ENCODE measurements at regions not wholly inside any gene's neighbourhood (a gene's known extent, or its start where the extent isn't known, plus 50 kb on each side); places are given as distances from the start of the nearest gene placed in this dataset.

GRCh38 chr5:158153508-158153907 lies 294.6 kb upstream of the CLINT1 start:
- FAIRE-seq: no peak
- DNase-seq (ENCODE audit: insufficient read length): no peak
- TF ChIP-seq TAF1 (IDR thresholded peaks at IDR 0.05; ENCODE audit: borderline replicate concordance, low read depth, low read length): no peak
- TF ChIP-seq POLR2A (IDR thresholded peaks at IDR 0.05; ENCODE audit: low read depth, low read length): no peak
- TF ChIP-seq POLR2AphosphoS5 (IDR thresholded peaks at IDR 0.05; ENCODE audit: low read depth, low read length): no peak

- no peak for DNase-seq (ENCODE audit: insufficient read length)
- no peak for TF ChIP-seq POLR2A (IDR thresholded peaks at IDR 0.05; ENCODE audit: low read depth, low read length)
- no peak for TF ChIP-seq POLR2AphosphoS5 (IDR thresholded peaks at IDR 0.05; ENCODE audit: low read depth, low read length)
- no peak for TF ChIP-seq TAF1 (IDR thresholded peaks at IDR 0.05; ENCODE audit: borderline replicate concordance, low read depth, low read length)
- no peak for FAIRE-seq
These were observed 293.2 kb upstream of the CLINT1 start for GRCh38 chr5:158152136-158152535.

GRCh38 chr5:158147227-158147626 lies 288.3 kb upstream of the CLINT1 start:
- no peak for FAIRE-seq
- TF ChIP-seq POLR2AphosphoS5 (IDR thresholded peaks at IDR 0.05; ENCODE audit: low read depth, low read length): no peak
- TF ChIP-seq TAF1 (IDR thresholded peaks at IDR 0.05; ENCODE audit: borderline replicate concordance, low read depth, low read length): no peak
- no peak for TF ChIP-seq POLR2A (IDR thresholded peaks at IDR 0.05; ENCODE audit: low read depth, low read length)
- no peak for DNase-seq (ENCODE audit: insufficient read length)

DNA sequence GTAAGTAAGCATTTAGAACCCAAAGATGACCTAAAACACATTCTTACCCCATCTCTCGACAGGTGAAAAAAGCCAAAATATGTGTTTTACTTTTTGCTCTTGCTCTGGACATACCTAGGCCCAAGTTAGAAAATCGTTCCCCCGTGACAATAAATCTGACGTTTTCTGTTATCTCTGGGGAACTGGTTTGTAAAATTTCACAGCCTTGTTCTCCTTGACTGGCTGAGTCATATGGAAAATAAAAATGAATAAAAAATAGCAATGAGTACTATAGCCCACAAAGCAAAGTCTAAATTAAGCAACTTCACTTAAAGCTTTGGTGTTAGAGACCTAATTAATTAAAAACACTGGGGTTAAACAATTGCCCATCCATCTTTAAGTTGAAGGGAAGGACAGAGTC lies 286.9 kb upstream of the CLINT1 start:
- no peak for TF ChIP-seq TAF1 (IDR thresholded peaks at IDR 0.05; ENCODE audit: borderline replicate concordance, low read depth, low read length)
- DNase-seq (ENCODE audit: insufficient read length): no peak
- FAIRE-seq: no peak

GRCh38 chr5:158143081-158143480 lies 284.1 kb upstream of the CLINT1 start:
- DNase-seq (ENCODE audit: insufficient read length) (no peak), FAIRE-seq (no peak)
- TF ChIP-seq POLR2AphosphoS5 (IDR thresholded peaks at IDR 0.05; ENCODE audit: low read depth, low read length) (no peak), POLR2A (IDR thresholded peaks at IDR 0.05; ENCODE audit: low read depth, low read length) (no peak), TAF1 (IDR thresholded peaks at IDR 0.05; ENCODE audit: borderline replicate concordance, low read depth, low read length) (no peak)

- FAIRE-seq (no peak), DNase-seq (ENCODE audit: insufficient read length) (no peak)
- TF ChIP-seq POLR2AphosphoS5 (IDR thresholded peaks at IDR 0.05; ENCODE audit: low read depth, low read length) (no peak), POLR2A (IDR thresholded peaks at IDR 0.05; ENCODE audit: low read depth, low read length) (no peak), TAF1 (IDR thresholded peaks at IDR 0.05; ENCODE audit: borderline replicate concordance, low read depth, low read length) (no peak)
These were observed 283.2 kb upstream of the CLINT1 start for GRCh38 chr5:158142156-158142555.

GRCh38 chr5:158140120-158140731 lies 281.3 kb upstream of the CLINT1 start:
- TF ChIP-seq TAF1 (IDR thresholded peaks at IDR 0.05; ENCODE audit: borderline replicate concordance, low read depth, low read length): no peak
- FAIRE-seq (no peak), DNase-seq (ENCODE audit: insufficient read length) (no peak)

DNA sequence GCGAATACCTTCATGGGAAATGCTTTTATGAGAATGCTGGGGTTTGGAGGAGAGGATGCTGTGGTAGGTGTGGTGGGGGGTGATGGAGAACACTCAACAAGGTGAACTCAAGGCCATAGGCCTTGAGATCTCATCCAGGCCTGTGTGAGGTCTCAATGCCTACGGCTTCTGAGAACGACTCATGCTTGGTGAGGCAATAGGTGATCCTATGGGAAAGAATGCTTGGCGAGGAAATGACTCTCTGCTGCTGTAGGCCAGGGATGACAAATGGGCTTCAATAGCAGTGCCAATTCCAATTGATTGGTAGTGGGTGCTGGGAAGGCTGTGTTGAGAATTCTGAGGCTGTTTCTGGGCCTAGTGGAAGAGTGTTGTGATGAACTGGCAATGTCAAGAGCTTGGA lies 280.2 kb upstream of the CLINT1 start:
- no peak for FAIRE-seq
- no peak for DNase-seq (ENCODE audit: insufficient read length)
- no peak for TF ChIP-seq POLR2AphosphoS5 (IDR thresholded peaks at IDR 0.05; ENCODE audit: low read depth, low read length)
- no peak for TF ChIP-seq POLR2A (IDR thresholded peaks at IDR 0.05; ENCODE audit: low read depth, low read length)
- no peak for TF ChIP-seq TAF1 (IDR thresholded peaks at IDR 0.05; ENCODE audit: borderline replicate concordance, low read depth, low read length)

- TF ChIP-seq POLR2AphosphoS5 (IDR thresholded peaks at IDR 0.05; ENCODE audit: low read depth, low read length): no peak
- TF ChIP-seq POLR2A (IDR thresholded peaks at IDR 0.05; ENCODE audit: low read depth, low read length): no peak
- no peak for TF ChIP-seq TAF1 (IDR thresholded peaks at IDR 0.05; ENCODE audit: borderline replicate concordance, low read depth, low read length)
- FAIRE-seq: no peak
- DNase-seq (ENCODE audit: insufficient read length): no peak
These were observed 276.8 kb upstream of the CLINT1 start for GRCh38 chr5:158135682-158136179.

GRCh38 chr5:158133369-158133768 lies 274.4 kb upstream of the CLINT1 start:
- DNase-seq (ENCODE audit: insufficient read length) (no peak), FAIRE-seq (no peak)
- no peak for TF ChIP-seq POLR2A (IDR thresholded peaks at IDR 0.05; ENCODE audit: low read depth, low read length)
- no peak for TF ChIP-seq POLR2AphosphoS5 (IDR thresholded peaks at IDR 0.05; ENCODE audit: low read depth, low read length)
- TF ChIP-seq TAF1 (IDR thresholded peaks at IDR 0.05; ENCODE audit: borderline replicate concordance, low read depth, low read length): no peak

DNA sequence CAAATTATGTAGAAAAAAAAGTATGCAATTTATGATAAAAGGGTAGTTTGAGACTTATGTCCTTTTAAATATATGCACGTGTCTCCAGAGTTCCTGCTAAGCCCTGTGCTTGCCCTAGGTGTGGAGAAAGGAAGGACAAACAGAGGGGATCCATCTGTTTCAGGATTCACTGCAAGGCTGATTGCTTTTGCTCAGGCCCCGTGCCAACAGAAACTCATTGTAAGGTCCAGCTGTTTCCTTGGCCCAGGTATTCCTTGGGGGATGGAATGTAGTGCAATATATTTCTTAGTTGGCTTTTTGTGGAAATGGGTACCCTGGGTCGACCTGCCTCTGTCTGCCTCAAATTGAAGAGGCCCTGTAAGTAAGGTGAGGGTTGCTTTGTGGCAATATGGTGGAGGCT lies 268.6 kb upstream of the CLINT1 start:
- TF ChIP-seq POLR2AphosphoS5 (IDR thresholded peaks at IDR 0.05; ENCODE audit: low read depth, low read length): no peak
- TF ChIP-seq TAF1 (IDR thresholded peaks at IDR 0.05; ENCODE audit: borderline replicate concordance, low read depth, low read length): no peak
- no peak for TF ChIP-seq POLR2A (IDR thresholded peaks at IDR 0.05; ENCODE audit: low read depth, low read length)
- DNase-seq (ENCODE audit: insufficient read length) (no peak), FAIRE-seq (no peak)

- TF ChIP-seq POLR2AphosphoS5 (IDR thresholded peaks at IDR 0.05; ENCODE audit: low read depth, low read length) (no peak), POLR2A (IDR thresholded peaks at IDR 0.05; ENCODE audit: low read depth, low read length) (no peak), TAF1 (IDR thresholded peaks at IDR 0.05; ENCODE audit: borderline replicate concordance, low read depth, low read length) (no peak)
- FAIRE-seq (no peak), DNase-seq (ENCODE audit: insufficient read length) (no peak)
These were observed 267.8 kb upstream of the CLINT1 start for GRCh38 chr5:158126442-158127405.

All from GM12892 (cell line).